ENCODE measurements at regions not wholly inside any gene's neighbourhood (a gene's known extent, or its start where the extent isn't known, plus 50 kb on each side); places are given as distances from the start of the nearest gene placed in this dataset.
"Not testable (repeated sequence)": the region's sequence is repeated elsewhere in the genome, so short reads cannot be mapped to it uniquely, and the experiment has no call there.

- DNase-seq (ENCODE audit: low read depth): not testable (repeated sequence)
Measured at GRCh38 chr4:82301390-82301789, 72.4 kb downstream of the HNRNPD start.

GRCh38 chr4:82293304-82293703 is 80.5 kb downstream of the HNRNPD start:
- no peak for DNase-seq (ENCODE audit: low read depth)

DNA sequence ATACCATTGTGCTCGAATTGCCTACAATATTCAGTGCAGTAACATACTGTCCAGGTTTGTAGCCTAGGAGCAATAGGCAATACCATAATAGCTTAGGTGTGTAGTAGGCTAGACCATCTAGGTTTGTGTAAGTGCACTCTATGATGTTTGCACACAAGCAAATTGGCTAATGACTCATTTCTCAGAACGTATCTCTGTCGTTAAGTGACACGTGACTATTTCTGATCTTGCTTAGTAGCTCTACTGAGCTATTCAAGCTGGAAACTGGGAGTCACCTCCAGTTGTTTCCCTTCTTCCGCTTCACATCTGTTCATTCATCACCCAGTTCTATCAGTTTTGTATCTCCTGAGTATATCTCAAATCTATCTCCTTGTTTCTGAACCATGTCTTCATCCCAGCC is 86.1 kb downstream of the HNRNPD start:
- DNase-seq (ENCODE audit: low read depth): no peak

DNA sequence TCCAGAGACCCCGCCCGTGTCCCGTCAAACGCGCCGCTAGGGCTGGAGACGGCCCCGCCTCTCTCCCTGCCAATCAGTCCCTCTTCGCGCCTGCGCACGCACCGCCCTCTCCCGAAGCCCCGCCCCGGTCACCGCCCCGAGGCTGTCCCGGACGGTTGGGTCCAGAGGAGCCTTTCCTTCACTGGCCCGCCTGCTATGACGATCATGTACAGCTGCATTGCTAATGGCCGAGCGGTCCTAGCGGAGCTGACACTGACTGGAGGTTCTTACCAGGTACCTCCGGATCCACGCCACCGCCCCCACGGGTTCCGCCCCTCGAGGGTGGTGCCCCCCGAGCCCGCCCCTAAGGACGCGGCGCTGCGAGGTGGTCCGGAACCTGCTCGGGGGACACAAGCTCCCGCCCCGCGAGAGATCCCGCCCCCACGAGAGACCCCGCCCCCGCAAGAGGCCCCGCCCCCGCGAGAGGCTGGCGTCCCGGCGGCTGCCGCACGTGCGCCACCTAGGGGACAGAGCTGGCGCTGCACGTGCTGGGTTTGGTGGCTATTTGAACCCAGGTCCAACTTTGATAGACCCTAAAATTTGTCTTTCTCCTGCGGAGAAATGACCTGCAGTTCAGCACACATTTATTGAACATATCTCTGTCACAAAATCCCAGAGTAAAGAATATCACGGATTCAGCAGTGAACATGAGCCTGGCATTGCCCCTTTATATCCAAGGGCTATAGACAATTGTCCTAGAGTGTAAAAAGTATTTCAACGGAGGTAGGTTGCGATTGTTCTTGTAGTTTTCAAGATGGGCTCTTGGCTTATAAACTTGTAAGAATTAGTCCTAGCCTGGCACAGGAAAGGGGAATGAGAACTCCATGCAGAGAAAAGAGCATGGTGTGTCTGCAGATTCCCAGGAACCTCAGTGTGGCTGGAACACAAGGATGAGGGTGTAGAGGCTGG is 88.7 kb downstream of the HNRNPD start:
- DNase-seq (ENCODE audit: low read depth): peak; percentile 97

GRCh38 chr4:82284475-82284857 is 89.3 kb downstream of the HNRNPD start:
- no peak for DNase-seq (ENCODE audit: low read depth)

- no peak for DNase-seq (ENCODE audit: low read depth)
Measured at GRCh38 chr4:82282875-82283274, 90.9 kb downstream of the HNRNPD start.

DNA sequence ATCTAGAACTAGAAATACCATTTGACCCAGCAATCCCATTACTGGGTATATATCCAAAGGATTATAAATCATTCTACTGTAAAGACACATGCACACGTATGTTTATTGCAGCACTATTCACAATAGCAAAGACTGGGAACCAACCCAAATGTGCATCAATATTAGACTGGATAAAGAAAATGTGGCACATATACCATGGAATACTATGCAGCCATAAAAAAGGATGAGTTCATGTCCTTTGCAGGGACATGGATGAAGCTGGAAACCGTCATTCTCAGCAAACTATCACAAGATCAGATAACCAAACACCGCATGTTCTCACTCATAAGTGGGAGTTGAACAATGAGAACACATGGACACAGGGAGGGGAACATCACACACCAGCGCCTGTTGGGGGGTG is 94.2 kb downstream of the HNRNPD start:
- not testable (repeated sequence) for DNase-seq (ENCODE audit: low read depth)

GRCh38 chr4:82276332-82276640 is 97.5 kb downstream of the HNRNPD start:
- no peak for DNase-seq (ENCODE audit: low read depth)

DNA sequence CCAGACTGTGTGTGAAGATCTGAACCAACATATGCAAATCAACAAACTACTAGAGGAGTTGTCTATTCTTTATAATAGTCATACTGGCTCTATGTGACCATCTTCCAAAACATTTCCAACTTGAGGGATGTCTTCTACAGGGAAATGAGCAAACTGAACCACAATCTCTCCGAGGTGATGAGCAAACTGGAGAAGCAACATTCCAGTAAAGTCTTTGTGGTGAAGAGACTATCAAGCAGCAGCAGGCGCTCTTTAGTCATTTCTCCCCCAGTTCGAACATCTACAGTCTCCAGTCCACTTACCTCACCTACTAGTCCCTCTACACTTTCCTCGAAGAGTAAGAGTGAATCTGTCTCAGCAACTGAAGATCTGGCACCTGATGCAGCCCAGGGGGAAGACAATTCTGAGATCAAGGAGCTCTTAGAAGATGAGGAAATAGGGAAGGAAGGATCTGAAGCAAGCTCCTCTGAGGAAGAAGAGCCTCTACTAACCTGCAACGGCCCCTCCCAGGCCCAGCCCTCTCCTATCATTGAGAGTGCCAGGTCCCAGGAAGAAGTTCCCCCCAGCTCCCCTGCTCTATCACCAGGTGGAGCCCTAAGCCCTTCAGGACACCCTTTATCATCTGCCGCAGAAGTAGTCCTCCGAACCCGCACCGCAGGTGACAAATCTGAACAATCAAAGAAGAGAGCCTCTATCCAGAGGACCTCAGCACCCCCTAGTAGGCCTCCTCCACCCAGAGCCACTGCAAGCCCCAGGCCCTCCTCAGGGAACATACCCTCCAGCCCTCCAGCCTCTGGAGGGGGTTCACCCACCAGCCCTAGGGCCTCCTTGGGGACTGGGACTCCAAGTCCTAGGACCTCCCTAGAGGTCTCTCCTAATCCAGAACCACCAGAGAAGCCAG is 98.1 kb downstream of the HNRNPD start:
- DNase-seq (ENCODE audit: low read depth): no peak

DNA sequence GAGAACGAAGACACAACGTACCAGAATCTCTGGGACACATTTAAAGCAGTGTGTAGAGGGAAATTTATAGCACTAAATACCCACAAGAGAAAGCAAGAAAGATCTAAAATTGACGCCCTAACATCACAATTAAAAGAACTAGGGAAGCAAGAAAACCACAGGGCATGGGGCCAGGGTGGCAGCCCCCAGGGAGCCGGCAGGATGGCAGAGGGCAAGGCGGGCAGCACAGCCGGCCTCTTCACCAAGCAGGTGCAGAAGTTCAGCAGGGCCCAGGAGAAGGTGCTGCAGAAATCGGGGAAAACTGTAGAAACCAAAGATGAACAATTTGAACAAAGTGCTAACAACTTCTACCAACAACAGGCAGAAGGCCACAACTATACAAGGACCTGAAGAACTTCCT is 99.1 kb downstream of the HNRNPD start:
- DNase-seq (ENCODE audit: low read depth): not testable (repeated sequence)

DNA sequence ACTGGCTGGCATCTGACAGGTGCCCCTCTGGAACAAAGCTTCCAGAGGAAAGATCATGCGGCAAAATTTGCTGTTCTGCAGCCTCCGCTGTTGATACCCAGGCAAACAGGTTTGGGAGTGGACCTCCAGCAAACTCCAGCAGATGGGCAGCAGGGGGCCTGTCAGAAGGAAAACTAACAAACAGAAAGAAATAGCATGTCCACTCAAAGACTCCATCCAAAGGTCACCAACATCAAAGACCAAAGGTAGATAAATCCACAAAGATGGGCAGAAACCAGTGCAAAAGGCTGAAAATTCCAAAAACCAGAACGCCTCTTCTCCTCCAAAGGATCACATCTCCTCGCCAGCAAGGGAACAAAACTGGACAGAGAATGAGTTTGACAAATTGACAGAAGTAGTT is 101.3 kb downstream of the HNRNPD start:
- not testable (repeated sequence) for DNase-seq (ENCODE audit: low read depth)

DNA sequence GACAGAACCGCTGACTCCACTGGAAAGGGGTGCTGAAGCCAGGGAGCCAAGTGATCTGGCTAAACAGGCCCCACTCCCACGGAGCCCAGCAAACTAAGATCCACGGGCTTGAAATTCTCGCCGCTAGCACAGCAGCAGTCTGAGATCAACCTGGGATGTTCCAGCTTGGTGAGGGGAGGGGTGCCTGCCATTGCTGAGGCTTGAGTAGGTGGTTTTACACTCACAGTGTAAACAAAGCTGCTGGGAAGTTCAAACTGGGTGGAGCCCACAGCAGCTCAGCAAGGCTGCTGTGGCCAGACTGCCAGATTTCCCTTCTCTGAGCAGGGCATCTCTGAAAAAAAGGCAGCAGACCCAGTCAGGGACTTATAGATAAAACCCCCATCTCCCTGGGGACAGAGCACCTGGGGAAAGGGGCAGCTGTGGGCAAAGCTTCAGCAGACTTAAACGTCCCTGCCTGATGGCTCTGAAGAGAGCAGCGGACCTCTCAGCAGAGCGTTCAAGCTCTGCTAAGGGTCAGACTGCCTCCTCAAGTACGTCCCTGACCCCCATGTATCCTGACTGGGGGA is 101.8 kb downstream of the HNRNPD start:
- DNase-seq (ENCODE audit: low read depth): not testable (repeated sequence)

GRCh38 chr4:82268826-82269193 is 105.0 kb downstream of the HNRNPD start:
- DNase-seq (ENCODE audit: low read depth): no peak

- DNase-seq (ENCODE audit: low read depth): peak; percentile 10
Measured at GRCh38 chr4:82268050-82268825, 105.6 kb downstream of the HNRNPD start.

- no peak for DNase-seq (ENCODE audit: low read depth)
Measured at GRCh38 chr4:82267506-82267905, 106.3 kb downstream of the HNRNPD start.

DNA sequence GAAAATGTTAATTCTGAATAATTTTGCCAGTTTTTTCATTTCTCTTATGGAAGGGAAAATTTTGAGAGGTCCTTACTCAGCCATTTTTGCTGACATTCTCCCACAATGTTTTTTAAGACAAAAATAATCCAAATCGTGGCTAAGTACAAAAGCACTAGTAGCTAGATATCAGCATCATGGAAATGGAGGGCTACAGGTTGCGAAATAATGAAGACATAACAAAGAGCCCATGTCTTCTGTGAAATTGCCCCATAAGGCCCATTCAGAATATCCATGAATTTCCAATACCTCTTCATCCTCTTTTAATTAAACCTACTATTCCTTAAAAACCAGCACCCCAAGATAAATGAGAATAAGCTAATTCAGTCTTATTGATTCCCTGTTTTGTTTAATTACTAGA is 107.4 kb downstream of the HNRNPD start:
- DNase-seq (ENCODE audit: low read depth): no peak

- no peak for DNase-seq (ENCODE audit: low read depth)
Measured at GRCh38 chr4:82261084-82261483, 112.7 kb downstream of the HNRNPD start.

GRCh38 chr4:82260632-82261031 is 113.2 kb downstream of the HNRNPD start:
- no peak for DNase-seq (ENCODE audit: low read depth)

- no peak for DNase-seq (ENCODE audit: low read depth)
Measured at GRCh38 chr4:82256718-82257117, 117.1 kb downstream of the HNRNPD start.

DNA sequence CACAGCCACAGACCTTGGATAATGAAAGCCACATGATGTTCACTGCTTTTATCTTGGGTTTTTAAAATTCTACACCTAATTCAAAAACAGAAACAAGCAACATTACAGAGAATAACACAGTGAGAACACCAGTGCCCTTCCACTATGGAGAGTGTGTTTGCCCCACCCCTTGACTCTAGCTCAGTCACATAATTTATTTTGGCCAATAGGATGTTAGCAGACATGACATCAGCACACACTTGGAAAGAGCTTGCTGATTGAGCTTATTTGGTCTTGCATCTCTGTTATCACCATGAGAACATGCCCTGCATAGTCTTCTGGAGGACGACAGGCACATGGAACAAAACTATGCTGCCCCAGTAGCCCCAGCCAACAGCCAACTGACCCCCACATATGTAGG is 118.1 kb downstream of the HNRNPD start:
- no peak for DNase-seq (ENCODE audit: low read depth)

DNA sequence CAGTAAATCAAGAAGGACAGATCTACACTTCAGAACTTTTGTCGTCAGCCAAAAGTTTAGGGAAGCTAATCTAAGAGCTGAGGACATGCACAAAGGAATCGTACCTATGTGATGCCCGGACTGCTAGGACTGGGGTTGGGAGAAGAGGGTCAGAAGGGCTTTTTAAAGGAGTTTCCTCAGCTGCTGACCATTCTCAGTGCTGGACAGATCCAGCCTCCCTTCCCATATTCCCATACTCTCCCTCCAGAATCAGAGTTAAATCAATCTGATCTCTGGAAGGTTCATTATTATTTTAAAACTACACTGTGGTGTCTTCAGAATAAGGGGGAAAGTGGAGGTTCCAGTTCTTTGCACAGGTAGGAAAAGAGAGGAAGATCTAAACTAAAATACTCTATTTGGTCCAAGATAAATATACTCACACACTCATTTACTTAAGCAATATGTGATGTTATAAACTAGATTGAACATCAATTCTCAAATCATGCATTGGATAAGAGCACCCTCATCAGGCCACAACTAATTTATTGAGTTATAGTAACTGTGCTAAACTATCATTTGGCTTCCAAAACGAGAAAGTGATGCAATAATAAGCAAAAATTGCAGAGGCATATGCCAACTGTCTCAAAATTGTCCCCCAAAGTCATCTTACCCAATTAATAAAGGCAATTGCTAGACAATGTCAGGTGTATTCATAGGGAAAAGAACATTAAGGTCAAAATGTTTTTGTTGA is 124.7 kb downstream of the HNRNPD start:
- no peak for DNase-seq (ENCODE audit: low read depth)

All from stimulated activated CD4-positive, alpha-beta T cell treated with anti-CD3 and anti-CD28 coated beads, Interleukin-2, amount 100 ng/mL, for 4 hours (primary cell).